ENCODE measurements at regions not wholly inside any gene's neighbourhood (a gene's known extent, or its start where the extent isn't known, plus 50 kb on each side); places are given as distances from the start of the nearest gene placed in this dataset.

DNA sequence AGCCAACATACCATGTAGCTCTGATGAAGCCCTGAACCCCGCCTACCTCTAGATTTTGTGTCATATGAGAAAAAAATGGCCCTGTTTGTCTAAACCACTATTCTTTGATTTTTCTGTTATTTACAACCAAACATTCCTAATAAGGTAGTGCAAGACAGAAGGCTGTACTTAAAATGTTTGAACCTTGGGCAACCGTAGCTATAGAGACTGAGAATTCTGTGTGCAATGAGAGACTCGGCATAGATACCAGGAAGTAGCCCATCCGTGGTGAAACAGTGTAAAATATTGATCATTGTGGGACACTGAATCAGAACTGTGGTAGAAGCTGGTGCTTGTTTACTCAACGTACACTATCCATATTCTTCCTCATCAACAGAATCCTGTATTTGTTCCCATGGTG is 86.5 kb upstream of the TMCC3 start:
- TF ChIP-seq, protein P1, sequence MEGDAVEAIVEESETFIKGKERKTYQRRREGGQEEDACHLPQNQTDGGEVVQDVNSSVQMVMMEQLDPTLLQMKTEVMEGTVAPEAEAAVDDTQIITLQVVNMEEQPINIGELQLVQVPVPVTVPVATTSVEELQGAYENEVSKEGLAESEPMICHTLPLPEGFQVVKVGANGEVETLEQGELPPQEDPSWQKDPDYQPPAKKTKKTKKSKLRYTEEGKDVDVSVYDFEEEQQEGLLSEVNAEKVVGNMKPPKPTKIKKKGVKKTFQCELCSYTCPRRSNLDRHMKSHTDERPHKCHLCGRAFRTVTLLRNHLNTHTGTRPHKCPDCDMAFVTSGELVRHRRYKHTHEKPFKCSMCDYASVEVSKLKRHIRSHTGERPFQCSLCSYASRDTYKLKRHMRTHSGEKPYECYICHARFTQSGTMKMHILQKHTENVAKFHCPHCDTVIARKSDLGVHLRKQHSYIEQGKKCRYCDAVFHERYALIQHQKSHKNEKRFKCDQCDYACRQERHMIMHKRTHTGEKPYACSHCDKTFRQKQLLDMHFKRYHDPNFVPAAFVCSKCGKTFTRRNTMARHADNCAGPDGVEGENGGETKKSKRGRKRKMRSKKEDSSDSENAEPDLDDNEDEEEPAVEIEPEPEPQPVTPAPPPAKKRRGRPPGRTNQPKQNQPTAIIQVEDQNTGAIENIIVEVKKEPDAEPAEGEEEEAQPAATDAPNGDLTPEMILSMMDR (IDR thresholded peaks at IDR 0.05; ENCODE audit: control insufficient read depth, extremely low read depth, insufficient read depth): no peak
- no peak overlapping the region for H3K4me3 ChIP-seq (ENCODE audit: low read depth, low read length)
- no peak for DNase-seq (ENCODE audit: low read depth)

- DNase-seq (ENCODE audit: low read depth): no peak
- TF ChIP-seq, protein P1 (IDR thresholded peaks at IDR 0.05; ENCODE audit: control insufficient read depth, extremely low read depth, insufficient read depth): no peak
- H3K4me3 ChIP-seq (ENCODE audit: low read depth, low read length): no peak overlapping the region
These were observed 85.6 kb upstream of the TMCC3 start for GRCh38 chr12:94736004-94736403.

- TF ChIP-seq, protein P1 (IDR thresholded peaks at IDR 0.05; ENCODE audit: control insufficient read depth, extremely low read depth, insufficient read depth): no peak
- no peak overlapping the region for H3K4me3 ChIP-seq (ENCODE audit: low read depth, low read length)
- DNase-seq (ENCODE audit: low read depth): no peak
These were observed 83.4 kb upstream of the TMCC3 start for GRCh38 chr12:94733727-94734126.

DNA sequence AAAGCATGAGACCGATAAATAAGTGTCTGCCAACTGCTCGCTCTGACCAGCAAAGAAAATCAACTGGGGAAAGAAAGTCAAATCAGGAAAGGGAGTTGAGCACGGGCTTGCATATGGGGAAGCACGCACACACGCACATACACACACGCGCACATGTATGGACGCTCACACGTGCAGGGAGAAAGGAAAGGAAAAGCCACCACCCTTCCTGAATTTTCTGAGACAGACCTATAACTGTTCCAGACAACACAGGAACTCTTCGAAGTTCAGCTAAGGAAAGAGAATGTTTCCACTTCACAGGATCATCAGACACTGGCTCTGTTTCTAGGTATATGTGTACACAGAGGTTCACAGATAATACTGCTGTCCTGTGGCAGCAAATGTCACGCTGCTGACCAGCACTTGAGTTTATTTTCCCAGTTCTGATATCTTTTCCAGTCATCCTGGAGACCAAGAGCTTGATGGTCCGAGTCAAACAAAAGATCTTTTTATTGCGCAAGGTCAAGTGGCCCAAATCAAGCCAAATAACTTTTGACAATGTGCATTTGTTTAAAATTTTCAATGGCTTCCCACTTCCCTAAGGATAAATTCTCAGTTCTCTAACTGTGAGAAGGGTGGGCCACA is 82.1 kb upstream of the TMCC3 start:
- no peak for DNase-seq (ENCODE audit: low read depth)
- TF ChIP-seq, protein P1 (IDR thresholded peaks at IDR 0.05; ENCODE audit: control insufficient read depth, extremely low read depth, insufficient read depth): no peak
- H3K4me3 ChIP-seq (ENCODE audit: low read depth, low read length): no peak overlapping the region

- DNase-seq (ENCODE audit: low read depth): no peak
- TF ChIP-seq, protein P1 (IDR thresholded peaks at IDR 0.05; ENCODE audit: control insufficient read depth, extremely low read depth, insufficient read depth): no peak
- no peak overlapping the region for H3K4me3 ChIP-seq (ENCODE audit: low read depth, low read length)
These were observed 81.5 kb upstream of the TMCC3 start for GRCh38 chr12:94731733-94732360.

- DNase-seq (ENCODE audit: low read depth): no peak
- TF ChIP-seq, protein P1 (IDR thresholded peaks at IDR 0.05; ENCODE audit: control insufficient read depth, extremely low read depth, insufficient read depth): no peak
- H3K4me3 ChIP-seq (ENCODE audit: low read depth, low read length): no peak overlapping the region
These were observed 80.5 kb upstream of the TMCC3 start for GRCh38 chr12:94730847-94731246.
